Nephron (organoid): ENCODE measurements at regions not wholly inside any gene's neighbourhood (a gene's known extent, or its start where the extent isn't known, plus 50 kb on each side); places are given as distances from the start of the nearest gene placed in this dataset.
"Not testable (repeated sequence)": the region's sequence is repeated elsewhere in the genome, so short reads cannot be mapped to it uniquely, and the experiment has no call there.

Source experiments
- H3K27ac Mint-ChIP-seq, 3 experiments: 2 replicates each; pipeline ENCODE4 v1.8.0; 2020; ENCODE audit warnings: mixed read lengths in 3 of 3, mild to moderate bottlenecking in 2 of 3, moderate library complexity in 1 of 3
- H3K27me3 Mint-ChIP-seq: 2 replicates; pipeline ENCODE4 v1.8.0; 2021; ENCODE audit warnings: low read depth, mild to moderate bottlenecking, moderate library complexity, mixed read lengths
- H3K36me3 Mint-ChIP-seq: 2 replicates; pipeline ENCODE4 v1.8.0; 2020; ENCODE audit warnings: low read depth, mixed read lengths
- H3K4me1 Mint-ChIP-seq: 2 replicates; pipeline ENCODE4 v1.8.0; 2020; ENCODE audit warnings: mixed read lengths
- H3K4me3 Mint-ChIP-seq, 3 experiments: 2 replicates each; pipeline ENCODE4 v1.8.0; 2020; ENCODE audit warnings: mild to moderate bottlenecking in 3 of 3, mixed read lengths in 3 of 3, moderate library complexity in 2 of 3
- H3K9me3 Mint-ChIP-seq: 2 replicates; pipeline ENCODE4 v1.8.0; 2020; ENCODE audit warnings: mixed read lengths
- CTCF ChIP-seq, 3 experiments: fragments of 200-600 bp; sonication (generic); IDR thresholded peaks; one replicate each; pipeline ENCODE4 v1.5.0; 2021; ENCODE audit warnings: antibody characterized with exemption in 3 of 3; ENCODE audit not compliant: unreplicated experiment in 3 of 3

DNA sequence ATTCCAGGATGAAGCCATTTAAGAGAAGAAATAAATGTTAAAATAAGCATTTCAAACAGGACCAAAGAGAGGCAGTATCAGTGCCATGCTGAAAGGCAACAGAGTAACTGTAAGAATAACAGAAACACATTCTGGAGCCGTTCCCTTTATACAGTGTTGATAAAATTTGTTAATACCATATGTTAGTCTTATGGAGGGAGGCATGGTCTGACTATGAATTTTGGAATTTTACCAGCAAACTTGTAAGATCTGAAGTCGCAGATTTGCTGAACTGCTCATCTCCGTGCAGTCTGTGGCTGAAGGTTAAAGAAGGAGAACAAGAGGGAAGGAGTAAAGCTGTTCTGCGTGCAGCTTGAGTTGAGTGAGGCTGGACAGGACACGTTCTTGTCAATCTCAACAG, 508.4 kb downstream of the NFIB start:
- Mint-ChIP-seq H3K9me3 (no peaks in the 10 kb centered on the region), H3K36me3 (no peaks in the 10 kb centered on the region), H3K4me1 (peaks cover 42% of the 10 kb centered on the region), H3K27ac (peak overlapping the region; percentile 34 to 94 (median 92)), H3K4me3 (peak overlapping the region in 1 of 3 experiments; percentile 3), H3K27me3 (no peaks in the 10 kb centered on the region)
- no peak for TF ChIP-seq CTCF (IDR thresholded peaks at IDR 0.05; ENCODE audit: unreplicated experiment in 3 of 3)

DNA sequence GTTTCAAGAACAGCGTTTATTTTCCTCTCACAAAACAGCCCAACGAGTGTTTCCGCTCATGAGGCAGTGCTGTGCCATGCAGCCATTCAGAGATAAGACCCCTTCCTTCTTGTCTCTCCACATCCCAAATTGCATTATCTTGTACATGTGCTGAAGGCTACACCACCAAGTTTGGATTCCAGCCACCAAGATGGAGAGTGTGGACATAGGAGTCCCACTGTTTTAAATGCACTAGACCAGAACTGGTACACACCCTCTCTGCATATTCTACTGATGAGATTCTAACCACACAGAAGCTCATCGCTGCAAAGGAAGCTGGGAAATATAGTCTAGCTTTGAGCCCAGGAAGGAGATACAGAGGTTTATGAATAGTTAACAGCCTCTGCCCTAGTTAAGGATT, 509.4 kb downstream of the NFIB start:
- TF ChIP-seq CTCF (IDR thresholded peaks at IDR 0.05; ENCODE audit: unreplicated experiment in 3 of 3): no peak
- Mint-ChIP-seq H3K36me3 (no peaks in the 10 kb centered on the region), H3K4me1 (peaks cover 39% of the 10 kb centered on the region), H3K4me3 (no peak overlapping the region), H3K9me3 (no peaks in the 10 kb centered on the region), H3K27me3 (no peaks in the 10 kb centered on the region), H3K27ac (no peak overlapping the region)

GRCh38 chr9:13800776-13801175, 513.2 kb downstream of the NFIB start:
- Mint-ChIP-seq H3K36me3 (peaks cover 6% of the 10 kb centered on the region), H3K4me1 (peaks cover 12% of the 10 kb centered on the region), H3K9me3 (peaks cover 20% of the 10 kb centered on the region), H3K27me3 (no peaks in the 10 kb centered on the region), H3K27ac (no peak overlapping the region), H3K4me3 (no peak overlapping the region)
- no peak for TF ChIP-seq CTCF (IDR thresholded peaks at IDR 0.05; ENCODE audit: unreplicated experiment in 3 of 3)

DNA sequence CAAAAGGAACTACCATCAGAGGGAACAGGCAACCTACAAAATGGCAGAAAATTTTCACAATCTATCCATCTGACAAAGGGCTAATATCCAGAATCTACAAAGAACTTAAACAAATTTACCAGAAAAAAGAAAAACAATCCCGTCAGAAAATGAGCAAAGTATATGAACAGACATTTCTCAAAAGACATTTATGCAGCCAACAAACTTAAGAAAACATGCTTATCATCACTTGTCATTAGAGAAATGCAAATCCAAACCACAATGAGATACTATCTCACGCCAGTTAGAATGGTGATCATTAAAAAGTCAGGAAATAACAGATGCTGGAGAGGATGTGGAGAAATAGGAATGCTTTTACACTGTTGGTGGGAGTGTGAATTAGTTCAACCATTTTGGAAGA, 516.2 kb downstream of the NFIB start:
- Mint-ChIP-seq H3K9me3 (peaks cover 47% of the 10 kb centered on the region), H3K36me3 (peaks cover 21% of the 10 kb centered on the region)
- not testable (repeated sequence) for H3K27ac Mint-ChIP-seq, H3K4me1 Mint-ChIP-seq, H3K4me3 Mint-ChIP-seq, H3K27me3 Mint-ChIP-seq

DNA sequence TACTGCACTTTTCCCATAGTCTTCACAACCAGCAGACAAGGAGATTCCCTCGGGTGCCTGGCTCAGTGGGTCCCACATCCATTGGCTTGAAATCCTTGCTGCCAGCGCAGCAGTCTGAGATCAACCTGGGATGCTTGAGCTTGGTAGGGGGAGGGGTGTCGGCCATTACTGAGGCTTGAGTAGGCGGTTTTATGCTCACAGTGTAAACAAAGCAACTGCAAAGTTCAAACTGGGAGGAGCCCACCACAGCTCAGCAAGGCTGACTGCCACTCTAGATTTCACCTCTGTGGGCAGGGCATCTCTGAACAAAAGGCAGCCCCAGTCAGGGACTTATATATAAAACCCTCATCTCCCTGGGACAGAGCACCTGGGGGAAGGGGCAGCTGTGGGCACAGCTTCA, 512.3 kb upstream of the MPDZ start:
- Mint-ChIP-seq H3K36me3 (peaks cover 22% of the 10 kb centered on the region), H3K4me3 (no peak overlapping the region), H3K4me1 (peaks cover 28% of the 10 kb centered on the region), H3K27me3 (peaks cover 7% of the 10 kb centered on the region), H3K9me3 (peaks cover 38% of the 10 kb centered on the region), H3K27ac (no peak overlapping the region)
- no peak for TF ChIP-seq CTCF (IDR thresholded peaks at IDR 0.05; ENCODE audit: unreplicated experiment in 3 of 3)

DNA sequence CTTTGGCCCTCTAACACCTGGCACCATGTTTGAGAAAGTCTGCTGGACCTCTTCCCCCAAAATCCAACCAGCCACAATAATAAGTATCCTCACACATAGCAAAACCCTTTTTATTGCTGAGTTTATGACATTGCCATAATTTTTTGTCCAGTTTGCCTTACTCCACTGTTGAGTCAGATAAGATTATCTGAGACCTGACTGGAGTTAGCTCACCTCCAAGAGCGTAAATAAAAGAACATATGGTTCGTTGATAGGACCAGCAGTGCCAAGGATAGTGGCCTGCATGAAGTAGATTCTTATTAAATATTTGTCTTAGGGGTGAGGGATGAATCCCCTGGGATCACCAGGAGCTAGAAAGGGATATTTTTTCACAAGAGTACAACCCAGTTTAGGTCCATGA, 510.6 kb upstream of the MPDZ start:
- Mint-ChIP-seq H3K27ac (peak overlapping the region; percentile 13 to 98 (median 92)), H3K4me3 (no peak overlapping the region), H3K9me3 (peaks cover 25% of the 10 kb centered on the region), H3K4me1 (peaks cover 39% of the 10 kb centered on the region), H3K36me3 (peaks cover 11% of the 10 kb centered on the region), H3K27me3 (peaks cover 3% of the 10 kb centered on the region)
- no peak for TF ChIP-seq CTCF (IDR thresholded peaks at IDR 0.05; ENCODE audit: unreplicated experiment in 3 of 3)
